H9 (cell line): ENCODE measurements at regions not wholly inside any gene's neighbourhood (a gene's known extent, or its start where the extent isn't known, plus 50 kb on each side); places are given as distances from the start of the nearest gene placed in this dataset.

ENCODE experiments used
- DNase-seq: peaks from one replicate; pipeline ENCODE4 v3.0.0-alpha.2; 2017
- H2AFZ ChIP-seq: one replicate; pipeline ENCODE4 v1.6.1; 2013; ENCODE audit warnings: mild to moderate bottlenecking, low read length, control low read depth, moderate library complexity
- H2AK5ac ChIP-seq: 2 replicates; pipeline ENCODE4 v1.6.1; 2013; ENCODE audit warnings: low read length, control low read depth, mixed read lengths; ENCODE audit not compliant: insufficient read length
- H2BK120ac ChIP-seq: one replicate; pipeline ENCODE4 v1.6.1; 2013; ENCODE audit warnings: low read depth, mild to moderate bottlenecking, low read length, control low read depth, inconsistent platforms; ENCODE audit not compliant: poor library complexity, severe bottlenecking
- H2BK12ac ChIP-seq: 2 replicates; pipeline ENCODE4 v1.6.1; 2013; ENCODE audit warnings: low read length, control low read depth, mixed read lengths, low read depth; ENCODE audit not compliant: insufficient read length
- H2BK15ac ChIP-seq: 2 replicates; pipeline ENCODE4 v1.6.1; 2013; ENCODE audit warnings: low read depth, low read length, control low read depth
- H2BK20ac ChIP-seq: one replicate; pipeline ENCODE4 v1.6.1; 2013; ENCODE audit warnings: low read depth, mild to moderate bottlenecking, low read length, control low read depth, inconsistent platforms; ENCODE audit not compliant: poor library complexity, severe bottlenecking
- H2BK5ac ChIP-seq: 2 replicates; pipeline ENCODE4 v1.6.1; 2013; ENCODE audit warnings: low read length, control low read depth, mixed read lengths; ENCODE audit not compliant: insufficient read length
- H3K14ac ChIP-seq: 2 replicates; pipeline ENCODE4 v1.6.1; 2013; ENCODE audit warnings: low read length, control low read depth; ENCODE audit not compliant: insufficient read depth
- H3K18ac ChIP-seq: 2 replicates; pipeline ENCODE4 v1.6.1; 2013; ENCODE audit warnings: low read depth, mild to moderate bottlenecking, mixed read lengths, low read length, control low read depth; ENCODE audit not compliant: insufficient read length
- H3K23ac ChIP-seq: 2 replicates; pipeline ENCODE4 v1.6.1; 2013; ENCODE audit warnings: low read length, control low read depth, mixed read lengths, low read depth; ENCODE audit not compliant: insufficient read length
- H3K23me2 ChIP-seq: 2 replicates; pipeline ENCODE4 v1.6.1; 2013; ENCODE audit warnings: low read depth, mild to moderate bottlenecking, mixed read lengths, low read length, control low read depth; ENCODE audit not compliant: insufficient read length, poor library complexity, severe bottlenecking
- H3K27ac ChIP-seq: 2 replicates; pipeline ENCODE4 v1.5.1; 2013; ENCODE audit warnings: low read length, control low read depth, mixed read lengths, low read depth; ENCODE audit not compliant: insufficient read length
- H3K27me3 ChIP-seq: 2 replicates; pipeline ENCODE4 v1.6.1; 2013; ENCODE audit warnings: low read length, control low read depth, inconsistent platforms; ENCODE audit not compliant: insufficient read depth
- H3K4ac ChIP-seq: 2 replicates; pipeline ENCODE4 v1.6.1; 2013; ENCODE audit warnings: low read depth, mild to moderate bottlenecking, control low read depth, inconsistent platforms, low read length, moderate library complexity
- H3K4me1 ChIP-seq: 2 replicates; pipeline ENCODE4 v1.6.1; 2013; ENCODE audit warnings: low read length, control low read depth, inconsistent platforms; ENCODE audit not compliant: insufficient read depth
- H3K4me2 ChIP-seq: 2 replicates; pipeline ENCODE4 v1.6.1; 2013; ENCODE audit warnings: low read length, control low read depth, mixed read lengths; ENCODE audit not compliant: insufficient read length, insufficient read depth
- H3K56ac ChIP-seq: 2 replicates; pipeline ENCODE4 v1.6.1; 2013; ENCODE audit warnings: low read depth, mild to moderate bottlenecking, mixed read lengths, low read length, control low read depth; ENCODE audit not compliant: insufficient read length
- H3K79me1 ChIP-seq: 2 replicates; pipeline ENCODE4 v1.6.1; 2013; ENCODE audit warnings: low read depth, mild to moderate bottlenecking, moderate library complexity, low read length, control low read depth, inconsistent platforms; ENCODE audit not compliant: insufficient read depth, poor library complexity, severe bottlenecking
- H3K79me2 ChIP-seq: 2 replicates; pipeline ENCODE4 v1.6.1; 2013; ENCODE audit warnings: low read length, control low read depth, inconsistent platforms; ENCODE audit not compliant: insufficient read depth
- H3K9ac ChIP-seq: 2 replicates; pipeline ENCODE4 v1.6.1; 2013; ENCODE audit warnings: low read length, control low read depth, mixed read lengths; ENCODE audit not compliant: insufficient read length; ENCODE audit errors: extremely low read depth
- H3K9me3 ChIP-seq: one replicate; pipeline ENCODE4 v1.6.1; 2013; ENCODE audit warnings: low read depth, low read length, inconsistent platforms; ENCODE audit not compliant: control insufficient read depth
- H3T11ph ChIP-seq: one replicate; pipeline ENCODE4 v1.6.1; 2013; ENCODE audit warnings: mild to moderate bottlenecking, low read length, control low read depth, inconsistent platforms
- H4K20me1 ChIP-seq: one replicate; pipeline ENCODE4 v1.6.1; 2013; ENCODE audit not compliant: control insufficient read depth, insufficient read length, insufficient read depth
- H4K5ac ChIP-seq: 2 replicates; pipeline ENCODE4 v1.6.1; 2013; ENCODE audit warnings: low read depth, mild to moderate bottlenecking, mixed read lengths, low read length, control low read depth; ENCODE audit not compliant: insufficient read length
- H4K8ac ChIP-seq: replicated peaks from 2 replicates; pipeline ENCODE4 v1.6.1; 2013; ENCODE audit warnings: low read length, control low read depth, mixed read lengths, low read depth; ENCODE audit not compliant: insufficient read length
- H4K91ac ChIP-seq: 2 replicates; pipeline ENCODE4 v1.6.1; 2013; ENCODE audit warnings: low read depth, mild to moderate bottlenecking, moderate library complexity, mixed read lengths, low read length, control low read depth; ENCODE audit not compliant: insufficient read length
- H3K27ac Mint-ChIP-seq, 3 experiments: 2 replicates in 2 of 3; 3 replicates in 1 of 3; pipeline ENCODE4 v1.8.0; 2020 to 2021; ENCODE audit warnings: mixed read lengths in 3 of 3, mild to moderate bottlenecking in 1 of 3, moderate library complexity in 1 of 3
- H3K27me3 Mint-ChIP-seq: 2 replicates; pipeline ENCODE4 v1.8.0; 2021; ENCODE audit warnings: low read depth, mild to moderate bottlenecking, moderate library complexity, mixed read lengths
- H3K36me3 Mint-ChIP-seq, 3 experiments: 2 replicates in 2 of 3; 3 replicates in 1 of 3; pipeline ENCODE4 v1.8.0; 2020 to 2021; ENCODE audit warnings: low read depth in 3 of 3, mixed read lengths in 3 of 3; ENCODE audit not compliant: insufficient read depth in 1 of 3
- H3K4me1 Mint-ChIP-seq, 2 experiments: 2 replicates each; pipeline ENCODE4 v1.8.0; 2020; ENCODE audit warnings: mixed read lengths in 2 of 2
- H3K4me3 Mint-ChIP-seq, 2 experiments: 2 replicates in 1 of 2; 3 replicates in 1 of 2; pipeline ENCODE4 v1.8.0; 2020 to 2021; ENCODE audit warnings: mild to moderate bottlenecking in 2 of 2, mixed read lengths in 2 of 2, moderate library complexity in 1 of 2
- H3K9me3 Mint-ChIP-seq, 2 experiments: 2 replicates in 1 of 2; 3 replicates in 1 of 2; pipeline ENCODE4 v1.8.0; 2020; ENCODE audit warnings: mild to moderate bottlenecking in 2 of 2, mixed read lengths in 2 of 2, moderate library complexity in 1 of 2
- TF ChIP-seq, protein P1 (sequence below): fragments of 200-600 bp; sonication (generic); conservative IDR thresholded peaks from 3 replicates; pipeline ENCODE4 v1.8.0; 2021; ENCODE audit warnings: antibody characterized with exemption, mild to moderate bottlenecking

DNA sequence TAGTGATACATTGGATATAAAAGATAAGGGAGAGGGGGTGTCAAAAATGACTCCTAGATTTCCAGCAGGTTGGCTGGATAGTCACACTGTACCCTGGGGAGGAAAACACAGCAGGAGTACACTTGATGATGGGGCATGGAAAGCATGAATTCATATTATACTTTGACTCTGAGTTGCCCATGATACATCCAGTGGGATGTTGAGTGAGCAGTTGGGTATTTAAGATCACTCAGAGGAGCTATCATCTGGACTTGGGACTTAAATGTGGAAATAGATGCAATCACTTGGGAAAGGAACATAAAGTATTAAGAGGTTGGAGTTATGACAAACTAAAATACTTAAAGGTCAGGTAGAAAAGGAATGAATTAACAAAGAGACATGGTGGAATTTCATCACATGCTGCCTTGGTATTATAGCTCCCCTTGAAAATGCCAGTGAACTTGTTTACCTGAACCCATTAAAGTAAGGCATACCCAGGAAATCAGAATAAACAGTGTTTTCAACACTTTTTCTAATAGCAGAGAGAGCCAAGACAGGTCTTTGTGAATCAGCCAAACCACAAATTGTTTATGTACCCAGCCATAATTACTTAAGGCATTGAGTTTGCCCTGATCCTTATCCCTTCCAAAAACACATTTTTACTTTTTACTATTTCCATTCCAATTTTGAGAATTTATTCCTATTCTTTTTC is 49.9 kb upstream of the ABI3BP start:
- Histone ChIP-seq H3K18ac (no peak overlapping the region), H3K4me2 (no peak overlapping the region), H3K79me1 (no peaks in the 10 kb centered on the region), H3K9ac (no peak overlapping the region), H4K91ac (no peak overlapping the region), H3T11ph (no peak overlapping the region), H2BK15ac (no peak overlapping the region), H2AK5ac (no peak overlapping the region), H3K23me2 (no peaks in the 10 kb centered on the region), H3K4me1 (no peaks in the 10 kb centered on the region), H4K8ac (no peak overlapping the region), H3K79me2 (no peaks in the 10 kb centered on the region), H2BK20ac (no peak overlapping the region), H4K20me1 (no peaks in the 10 kb centered on the region), H3K56ac (no peak overlapping the region), H2AFZ (no peak overlapping the region), H3K4ac (no peak overlapping the region), H2BK120ac (no peak overlapping the region), H3K27ac (no peak overlapping the region), H3K14ac (no peak overlapping the region), H2BK5ac (no peak overlapping the region), H3K9me3 (no peaks in the 10 kb centered on the region), H3K27me3 (no peaks in the 10 kb centered on the region), H4K5ac (no peak overlapping the region), H2BK12ac (no peak overlapping the region), H3K23ac (no peak overlapping the region)
- no peaks in the 10 kb centered on the region for H3K9me3 Mint-ChIP-seq
- H3K4me1 Mint-ChIP-seq = peaks cover 0 to 10% of the 10 kb centered on the region in 2 experiments; a peak in 2 of 4 replicates
- 0 out of 7 replicates have a peak, but pooled peaks cover 0 to 1% (median 0%) of the 10 kb centered on the region in 3 experiments for H3K36me3 Mint-ChIP-seq
- TF ChIP-seq, protein P1, sequence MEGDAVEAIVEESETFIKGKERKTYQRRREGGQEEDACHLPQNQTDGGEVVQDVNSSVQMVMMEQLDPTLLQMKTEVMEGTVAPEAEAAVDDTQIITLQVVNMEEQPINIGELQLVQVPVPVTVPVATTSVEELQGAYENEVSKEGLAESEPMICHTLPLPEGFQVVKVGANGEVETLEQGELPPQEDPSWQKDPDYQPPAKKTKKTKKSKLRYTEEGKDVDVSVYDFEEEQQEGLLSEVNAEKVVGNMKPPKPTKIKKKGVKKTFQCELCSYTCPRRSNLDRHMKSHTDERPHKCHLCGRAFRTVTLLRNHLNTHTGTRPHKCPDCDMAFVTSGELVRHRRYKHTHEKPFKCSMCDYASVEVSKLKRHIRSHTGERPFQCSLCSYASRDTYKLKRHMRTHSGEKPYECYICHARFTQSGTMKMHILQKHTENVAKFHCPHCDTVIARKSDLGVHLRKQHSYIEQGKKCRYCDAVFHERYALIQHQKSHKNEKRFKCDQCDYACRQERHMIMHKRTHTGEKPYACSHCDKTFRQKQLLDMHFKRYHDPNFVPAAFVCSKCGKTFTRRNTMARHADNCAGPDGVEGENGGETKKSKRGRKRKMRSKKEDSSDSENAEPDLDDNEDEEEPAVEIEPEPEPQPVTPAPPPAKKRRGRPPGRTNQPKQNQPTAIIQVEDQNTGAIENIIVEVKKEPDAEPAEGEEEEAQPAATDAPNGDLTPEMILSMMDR = no peak
- no peak overlapping the region for H3K27ac Mint-ChIP-seq
- no peak overlapping the region for H3K4me3 Mint-ChIP-seq
- no peak for DNase-seq
- H3K27me3 Mint-ChIP-seq = no peaks in the 10 kb centered on the region
